Activated effector memory CD4-positive, alpha-beta T cell treated with anti-CD3 and anti-CD28 coated beads, Interleukin-2, amount 50 U/mL, for 16 hours (primary cell): ENCODE measurements at regions not wholly inside any gene's neighbourhood (a gene's known extent, or its start where the extent isn't known, plus 50 kb on each side); places are given as distances from the start of the nearest gene placed in this dataset.
A peak's percentile ranks its signal among the peaks of the same experiment; 100 is the strongest.
"Not testable (repeated sequence)": the region's sequence is repeated elsewhere in the genome, so short reads cannot be mapped to it uniquely, and the experiment has no call there.

Source experiments
- DNase-seq: peaks from one replicate; pipeline ENCODE4 v3.0.0-alpha.2; 2020

DNA sequence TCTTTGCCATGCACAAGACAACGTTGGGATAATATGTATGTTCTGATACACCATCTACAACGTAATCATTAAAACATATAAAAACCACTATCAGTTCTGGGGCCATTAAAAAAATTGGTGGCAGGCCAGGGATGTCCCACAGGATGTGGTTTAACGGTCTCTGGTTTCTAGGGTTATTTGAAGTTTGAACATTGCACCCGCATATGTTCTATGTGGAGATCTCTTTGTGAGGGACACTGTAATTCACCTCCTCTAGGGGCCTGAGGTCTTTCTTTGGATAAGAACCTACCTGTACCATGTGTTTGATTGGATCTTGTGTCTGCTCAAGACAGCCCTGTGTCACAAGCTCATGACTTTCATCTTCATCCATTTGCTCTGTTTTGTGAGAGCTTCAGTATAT, 73.2 kb downstream of the GGTLC2 start:
- no peak for DNase-seq

DNA sequence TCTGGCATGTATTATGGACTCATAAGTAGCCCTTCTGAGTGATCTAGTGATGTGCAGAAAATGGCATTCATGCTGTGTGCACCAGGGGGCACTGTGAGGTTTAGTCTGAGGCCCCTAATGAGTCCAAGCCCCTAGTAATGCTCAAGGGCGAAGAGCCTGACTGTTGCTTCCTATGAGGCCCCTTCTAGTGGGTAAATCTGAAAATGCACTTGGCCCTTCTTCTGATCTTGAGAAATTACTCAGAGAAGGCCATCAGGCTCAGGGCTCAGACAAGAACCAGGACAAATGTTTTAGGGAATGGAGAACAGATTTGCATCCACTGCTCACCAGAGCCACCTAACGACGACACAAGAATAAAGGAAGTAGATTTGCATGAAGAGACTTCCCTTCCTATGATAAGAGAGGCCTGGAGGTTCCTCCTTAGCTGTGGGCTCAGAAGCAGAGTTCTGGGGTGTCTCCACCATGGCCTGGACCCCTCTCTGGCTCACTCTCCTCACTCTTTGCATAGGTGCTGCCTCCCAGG, 75.8 kb downstream of the GGTLC2 start:
- DNase-seq, result peak; percentile 70

DNA sequence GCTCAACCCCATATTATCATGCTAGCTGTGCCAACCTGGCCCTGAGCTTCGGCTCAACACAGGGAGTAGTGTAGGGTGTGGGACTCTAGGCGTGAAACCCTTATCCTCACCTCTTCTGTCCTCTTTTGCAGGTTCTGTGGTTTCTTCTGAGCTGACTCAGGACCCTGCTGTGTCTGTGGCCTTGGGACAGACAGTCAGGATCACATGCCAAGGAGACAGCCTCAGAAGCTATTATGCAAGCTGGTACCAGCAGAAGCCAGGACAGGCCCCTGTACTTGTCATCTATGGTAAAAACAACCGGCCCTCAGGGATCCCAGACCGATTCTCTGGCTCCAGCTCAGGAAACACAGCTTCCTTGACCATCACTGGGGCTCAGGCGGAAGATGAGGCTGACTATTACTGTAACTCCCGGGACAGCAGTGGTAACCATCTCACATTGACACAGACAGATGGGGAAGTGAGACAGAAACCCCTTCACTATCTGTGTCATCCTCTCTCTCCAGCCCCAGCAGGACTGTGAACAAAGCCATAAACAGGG, 76.4 kb downstream of the GGTLC2 start:
- DNase-seq, result no peak

DNA sequence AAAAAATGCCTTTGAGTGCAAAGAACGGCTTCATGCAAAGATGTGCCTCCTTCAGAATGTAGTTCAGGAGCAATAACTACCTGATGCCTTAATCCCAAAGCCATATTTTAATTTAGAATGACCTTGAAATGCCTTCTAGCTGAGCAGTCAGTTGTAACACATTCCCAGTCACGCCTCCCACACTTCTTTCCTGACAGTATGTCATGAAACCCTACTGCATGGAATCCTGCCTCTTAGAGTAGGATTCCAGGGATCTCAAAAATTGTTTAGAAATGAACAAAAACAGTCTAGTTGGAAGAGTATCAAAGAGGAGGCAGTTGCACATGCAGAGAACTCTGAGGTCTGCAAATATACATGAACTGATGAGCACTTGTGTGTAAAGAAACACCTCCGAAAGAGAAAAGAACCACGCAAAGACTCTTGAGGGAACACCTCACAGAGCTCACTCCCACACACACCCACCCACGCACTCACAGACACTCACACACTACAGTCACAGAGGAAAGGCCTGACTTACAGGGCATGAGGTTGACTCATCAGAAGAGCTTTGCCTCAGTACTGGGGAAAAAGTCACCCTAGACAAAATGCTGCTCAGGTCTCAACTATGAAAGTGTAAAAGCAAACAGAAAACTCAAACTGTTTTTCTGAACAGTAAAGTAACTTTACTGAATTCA, 77.4 kb downstream of the GGTLC2 start:
- DNase-seq, result peak; percentile 86

DNA sequence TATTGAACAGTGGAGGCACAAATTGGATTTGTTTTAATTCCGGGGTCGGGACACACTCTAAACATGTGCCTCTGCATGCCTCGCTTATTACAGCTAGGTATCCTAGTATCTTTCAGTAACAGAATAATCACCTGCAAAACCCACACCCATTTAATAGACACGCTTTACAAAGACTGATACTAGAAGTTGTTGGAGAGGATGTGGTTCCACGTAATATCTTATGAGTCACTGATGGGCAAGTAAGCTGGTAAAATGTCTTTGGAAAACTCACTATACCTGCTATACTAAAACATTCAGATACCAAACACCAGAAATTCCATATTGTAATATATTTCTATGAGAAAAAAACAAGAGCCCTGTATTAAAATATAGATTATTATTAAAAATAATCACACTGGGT, 84.0 kb downstream of the GGTLC2 start:
- DNase-seq, result no peak

DNA sequence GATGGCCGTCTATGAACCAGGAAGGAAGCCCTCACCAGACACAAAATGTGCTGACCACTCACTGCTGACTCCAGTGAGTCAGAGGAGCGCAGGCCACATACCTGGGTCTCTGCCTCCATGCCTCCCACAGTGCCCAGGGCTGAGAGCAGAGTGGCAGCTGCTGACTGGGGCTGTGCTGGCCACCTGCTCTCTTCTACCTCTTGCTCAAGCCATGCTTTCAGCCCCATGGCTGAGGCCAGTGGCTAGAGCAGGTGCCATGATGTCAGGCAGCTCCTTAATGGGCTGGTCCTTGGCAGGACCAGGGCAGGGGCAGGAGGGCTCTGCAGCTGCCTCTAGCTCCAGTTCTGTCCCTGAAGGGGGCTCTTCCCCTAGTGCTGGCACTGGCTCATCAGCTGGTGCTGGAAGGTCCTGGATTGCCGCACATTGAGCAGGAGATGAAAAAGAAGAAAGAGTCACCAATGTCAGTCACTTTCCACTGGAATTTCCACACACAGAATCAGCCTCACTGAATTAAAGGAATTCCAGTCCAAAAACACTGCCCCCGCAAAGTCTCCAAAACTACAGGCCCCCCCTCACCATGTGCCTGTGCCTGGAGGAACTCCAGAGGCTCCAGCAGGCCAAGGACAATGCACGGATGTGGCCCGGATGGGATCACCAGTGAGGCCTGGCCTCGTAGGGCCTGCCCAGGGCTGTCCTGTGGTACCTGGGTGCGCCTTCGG, 86.4 kb downstream of the GGTLC2 start:
- no peak for DNase-seq

DNA sequence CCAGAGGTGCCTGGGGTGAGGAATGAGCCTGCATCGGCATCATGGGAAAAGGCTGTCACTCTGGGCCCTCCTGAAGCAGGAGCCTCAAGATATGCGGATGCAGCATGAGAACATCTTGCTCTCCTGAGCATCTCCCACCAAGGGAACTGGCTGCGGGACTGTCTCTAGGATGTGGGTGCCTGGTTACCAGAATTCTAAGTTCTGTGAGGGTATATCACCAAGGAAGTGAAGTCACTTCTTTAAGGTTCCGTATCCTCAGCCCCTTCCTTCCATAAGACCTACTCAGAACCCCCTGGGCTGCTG, 86.9 kb downstream of the GGTLC2 start:
- DNase-seq, result no peak

DNA sequence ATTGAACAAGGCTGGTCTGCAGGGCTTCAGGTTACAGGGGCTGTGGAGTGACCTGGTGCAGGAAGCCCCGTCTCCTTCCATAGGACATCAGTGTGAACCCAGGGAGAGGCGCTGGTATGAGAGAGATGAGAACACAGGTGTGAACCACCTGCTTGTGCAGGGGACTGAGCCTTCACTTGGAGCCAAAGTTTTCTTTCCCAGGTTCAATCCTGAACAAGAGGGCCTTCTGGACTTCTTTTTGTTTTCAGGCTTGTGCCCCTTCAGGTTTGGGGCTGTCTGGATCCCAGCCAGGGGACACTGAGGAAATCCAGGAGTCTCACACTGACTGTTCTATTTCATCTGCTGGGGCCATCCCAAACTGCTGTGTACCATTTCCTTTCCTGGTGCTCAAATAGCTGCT, 88.6 kb downstream of the GGTLC2 start:
- not testable (repeated sequence) for DNase-seq

DNA sequence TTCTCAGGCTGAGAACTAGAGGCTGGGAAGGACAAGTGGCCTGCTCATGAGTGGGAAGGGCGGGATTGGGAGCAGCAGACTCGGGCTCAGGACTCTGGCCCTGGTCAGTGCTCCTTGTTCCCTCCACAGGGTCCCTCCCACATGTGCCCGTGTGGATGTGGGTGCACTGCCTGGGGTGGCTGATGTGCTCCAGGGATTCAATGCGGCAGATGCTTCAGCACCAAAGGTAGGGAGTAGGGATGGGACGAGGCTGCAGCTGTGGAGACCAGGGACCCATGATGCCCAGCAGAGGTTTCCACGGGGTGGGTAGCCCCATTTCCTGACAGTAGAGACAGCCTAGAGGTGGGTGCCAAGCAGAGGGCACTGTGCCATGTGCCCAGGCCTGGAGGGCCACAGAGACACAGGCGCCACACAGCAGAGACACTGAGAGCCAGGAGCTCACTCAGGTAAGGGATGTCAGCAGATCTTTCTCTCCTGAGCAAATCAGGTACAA, 89.5 kb downstream of the GGTLC2 start:
- no peak for DNase-seq

DNA sequence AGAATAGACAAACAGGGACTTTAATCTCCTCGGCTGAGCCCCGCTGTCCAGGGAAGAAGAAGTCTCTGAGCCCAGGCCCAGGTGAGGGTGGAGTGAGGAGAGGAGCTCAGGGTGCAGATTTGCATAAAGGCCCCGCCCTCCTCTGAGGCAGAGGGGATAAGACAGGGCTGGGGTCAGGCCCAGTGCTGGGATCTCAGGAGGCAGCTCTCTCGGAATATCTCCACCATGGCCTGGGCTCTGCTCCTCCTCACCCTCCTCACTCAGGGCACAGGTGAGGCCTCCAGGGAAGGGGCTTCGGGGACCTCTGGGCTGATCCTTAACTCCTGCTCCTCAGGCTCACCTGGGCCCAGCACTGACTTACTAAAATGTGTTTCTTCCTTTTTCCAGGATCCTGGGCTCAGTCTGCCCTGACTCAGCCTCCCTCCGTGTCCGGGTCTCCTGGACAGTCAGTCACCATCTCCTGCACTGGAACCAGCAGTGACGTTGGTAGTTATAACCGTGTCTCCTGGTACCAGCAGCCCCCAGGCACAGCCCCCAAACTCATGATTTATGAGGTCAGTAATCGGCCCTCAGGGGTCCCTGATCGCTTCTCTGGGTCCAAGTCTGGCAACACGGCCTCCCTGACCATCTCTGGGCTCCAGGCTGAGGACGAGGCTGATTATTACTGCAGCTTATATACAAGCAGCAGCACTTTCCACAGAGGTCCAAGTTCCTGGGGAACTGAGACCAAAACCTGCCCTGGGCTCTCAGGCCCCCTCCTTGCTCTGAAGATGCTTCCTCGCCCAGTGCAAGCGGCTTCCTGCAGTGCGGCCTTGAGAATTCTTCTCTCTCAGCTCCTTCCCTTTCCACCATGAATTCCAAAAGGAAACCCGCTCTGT, 90.2 kb downstream of the GGTLC2 start:
- not testable (repeated sequence) for DNase-seq

DNA sequence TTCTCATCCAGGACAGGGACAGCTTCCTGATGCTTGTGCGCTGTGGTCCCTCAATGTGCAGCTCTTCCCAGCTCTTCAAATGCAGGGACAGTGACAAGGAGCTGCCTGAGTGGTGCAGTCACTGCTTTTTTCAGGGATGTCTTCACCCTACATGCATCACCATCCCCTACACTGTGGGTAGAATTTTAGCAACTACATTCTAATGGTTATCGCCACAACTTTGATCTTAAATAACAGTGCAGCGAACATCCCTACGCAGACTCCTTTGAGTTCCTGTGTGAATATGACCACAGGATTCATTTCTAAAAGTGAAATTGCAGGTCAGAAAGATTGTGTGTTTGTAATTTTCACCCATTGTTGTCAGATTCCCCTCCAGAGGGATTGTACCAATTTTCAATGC, 90.9 kb downstream of the GGTLC2 start:
- DNase-seq, result not testable (repeated sequence)

DNA sequence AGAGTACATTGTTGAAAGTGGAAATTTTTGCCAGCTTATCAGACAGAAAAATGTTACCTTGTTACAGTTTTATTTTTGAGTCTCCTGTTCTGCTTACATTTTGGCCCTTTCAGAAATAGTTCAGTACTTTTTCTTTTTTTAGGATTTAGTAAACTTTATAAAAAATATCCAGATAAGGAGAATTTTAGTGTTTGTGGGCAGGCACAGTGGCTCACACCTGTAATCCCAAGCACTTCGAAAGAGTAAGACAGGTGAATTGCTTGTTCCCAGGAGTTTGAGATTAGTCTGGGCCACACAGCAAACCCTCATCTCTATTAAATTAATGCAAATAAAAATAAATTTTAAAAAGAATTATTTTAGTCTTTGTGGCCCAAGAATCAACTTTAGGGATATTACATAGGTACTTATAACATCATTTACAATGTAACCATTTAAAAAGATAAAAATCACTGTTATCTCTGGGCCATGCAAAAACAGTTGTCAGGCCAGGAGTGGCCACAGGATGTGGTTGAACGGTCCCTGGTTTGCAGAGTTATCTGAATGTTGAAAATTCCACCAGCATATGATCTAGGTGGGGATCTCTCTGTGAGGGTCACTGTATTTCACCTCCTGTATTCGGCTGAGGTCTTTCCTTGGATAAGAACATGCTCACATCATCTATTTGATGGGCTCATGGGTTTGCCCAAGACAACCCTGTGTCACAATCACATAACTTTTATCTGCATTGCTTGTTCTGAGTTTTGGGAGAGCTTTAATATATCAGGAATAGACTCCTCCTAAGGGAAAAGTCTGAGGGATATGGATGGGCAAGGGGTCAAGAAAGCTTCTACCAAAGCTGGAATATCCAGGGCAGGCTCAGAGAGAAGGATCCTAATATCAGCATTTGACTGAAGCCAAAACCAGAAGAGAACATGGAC, 91.5 kb downstream of the GGTLC2 start:
- DNase-seq, result no peak

DNA sequence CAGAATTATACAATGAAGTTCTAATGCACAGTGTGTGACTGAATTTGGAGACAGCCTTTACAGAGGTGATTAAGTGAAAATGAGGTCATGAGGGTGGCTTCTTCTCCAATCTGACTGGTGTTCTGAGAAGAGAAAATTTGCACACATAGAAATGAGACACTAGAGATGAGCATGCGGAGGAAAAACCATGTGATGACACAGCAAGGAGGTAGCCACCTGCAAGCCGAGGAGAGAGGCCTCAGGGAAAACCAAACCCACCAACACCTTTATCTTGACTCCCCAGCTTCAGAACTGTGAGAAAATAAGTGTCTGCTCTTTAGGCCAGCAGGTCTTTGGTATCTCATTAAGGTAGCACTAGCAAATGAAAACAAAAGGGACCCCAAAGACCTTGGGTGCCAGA, 93.2 kb downstream of the GGTLC2 start:
- no peak for DNase-seq

DNA sequence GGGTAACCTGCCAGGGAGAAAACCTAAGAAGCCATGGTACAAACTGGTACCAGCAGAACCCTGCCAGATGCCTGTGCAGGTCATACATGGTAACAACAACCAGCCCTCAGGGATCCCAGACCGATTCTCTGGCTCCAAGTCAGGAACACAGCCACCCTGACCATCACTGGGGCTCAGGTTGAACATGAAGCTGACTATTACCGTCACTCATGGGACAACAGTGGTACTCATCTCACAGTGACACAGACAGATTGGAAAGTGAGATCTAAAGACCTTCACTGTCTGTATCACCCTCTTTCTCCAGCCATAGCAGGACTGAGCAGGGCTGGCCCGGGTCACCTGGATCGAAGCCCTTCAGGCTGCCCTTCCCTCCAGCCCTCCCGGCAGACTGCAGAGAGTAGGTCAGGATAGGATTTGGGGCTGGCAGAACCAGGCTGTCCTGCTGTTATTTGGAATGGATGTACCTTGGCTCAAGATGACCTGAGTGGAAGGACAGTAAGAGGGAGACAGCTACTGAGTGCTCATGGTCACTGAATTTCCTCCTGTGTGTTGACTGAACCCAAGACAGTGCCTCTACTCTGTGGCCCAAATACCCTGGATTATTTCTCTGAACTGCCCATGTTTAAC, 94.7 kb downstream of the GGTLC2 start:
- no peak for DNase-seq

DNA sequence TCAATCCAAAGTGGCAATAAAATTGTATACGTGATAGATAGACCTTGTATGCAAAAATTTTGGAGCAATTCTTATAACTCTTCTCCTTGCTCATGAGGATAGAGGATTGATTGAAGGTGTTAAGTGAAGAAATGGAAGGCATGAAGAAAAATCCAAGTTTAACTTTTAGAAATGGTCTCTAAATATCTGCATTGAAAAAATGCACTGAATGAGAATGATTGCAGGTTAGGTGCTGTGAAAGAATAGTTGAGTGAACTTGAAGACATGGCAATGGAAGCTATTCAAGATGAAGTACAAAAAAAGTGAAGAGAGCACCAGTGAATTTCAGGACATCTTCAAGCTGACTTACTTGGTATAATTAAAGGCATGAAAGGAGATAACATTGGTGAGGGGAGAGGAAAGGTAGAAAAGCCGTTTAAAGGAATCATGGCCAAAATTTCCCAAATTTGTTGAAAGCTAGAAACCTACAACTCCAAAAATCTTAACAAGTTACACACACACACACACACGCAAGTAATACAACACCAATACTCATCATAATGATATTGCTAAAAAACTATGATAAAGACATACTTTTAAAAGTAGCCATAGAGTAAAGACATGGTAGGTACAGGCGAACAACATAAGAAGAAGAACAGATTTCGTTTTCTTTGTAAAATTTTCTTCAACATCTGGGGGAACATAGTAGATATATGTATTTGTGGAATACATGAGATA, 96.3 kb downstream of the GGTLC2 start:
- DNase-seq, result no peak

DNA sequence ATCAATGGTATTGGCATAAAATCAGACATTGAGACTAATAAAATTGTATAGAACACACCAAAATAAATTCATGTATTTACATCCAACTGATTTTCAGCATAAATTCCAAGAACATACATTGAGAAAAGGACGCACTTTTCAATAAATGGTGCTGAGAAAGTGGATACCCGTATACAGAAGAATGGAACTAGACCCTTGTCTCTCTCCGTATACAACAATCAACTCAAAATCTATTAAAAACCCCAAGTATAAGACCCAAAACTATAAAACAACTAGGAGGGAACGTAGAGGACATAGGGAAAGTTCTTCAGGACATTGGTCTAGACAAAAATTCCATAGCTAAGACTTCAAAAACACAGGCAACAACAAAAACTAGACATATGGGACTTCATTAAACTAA, 97.4 kb downstream of the GGTLC2 start:
- DNase-seq, result no peak

DNA sequence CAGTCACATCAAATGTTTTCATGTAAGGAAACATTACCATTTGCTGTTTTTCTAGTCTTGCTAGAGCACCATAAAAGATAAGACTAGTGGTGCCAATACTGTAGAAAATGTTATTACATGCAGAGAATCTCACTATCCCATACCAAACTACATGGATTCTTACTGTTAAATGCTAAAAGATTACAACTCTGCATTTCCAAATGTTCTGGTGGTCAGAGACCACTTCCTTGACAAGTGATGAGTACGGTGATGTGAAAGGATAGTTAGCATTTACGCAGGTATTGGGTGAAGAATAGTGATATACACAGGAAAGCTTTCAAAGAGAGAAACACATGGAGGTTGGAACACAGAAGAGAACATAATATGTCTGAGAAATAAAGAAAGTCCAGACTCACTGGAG, 98.2 kb downstream of the GGTLC2 start:
- DNase-seq, result no peak

DNA sequence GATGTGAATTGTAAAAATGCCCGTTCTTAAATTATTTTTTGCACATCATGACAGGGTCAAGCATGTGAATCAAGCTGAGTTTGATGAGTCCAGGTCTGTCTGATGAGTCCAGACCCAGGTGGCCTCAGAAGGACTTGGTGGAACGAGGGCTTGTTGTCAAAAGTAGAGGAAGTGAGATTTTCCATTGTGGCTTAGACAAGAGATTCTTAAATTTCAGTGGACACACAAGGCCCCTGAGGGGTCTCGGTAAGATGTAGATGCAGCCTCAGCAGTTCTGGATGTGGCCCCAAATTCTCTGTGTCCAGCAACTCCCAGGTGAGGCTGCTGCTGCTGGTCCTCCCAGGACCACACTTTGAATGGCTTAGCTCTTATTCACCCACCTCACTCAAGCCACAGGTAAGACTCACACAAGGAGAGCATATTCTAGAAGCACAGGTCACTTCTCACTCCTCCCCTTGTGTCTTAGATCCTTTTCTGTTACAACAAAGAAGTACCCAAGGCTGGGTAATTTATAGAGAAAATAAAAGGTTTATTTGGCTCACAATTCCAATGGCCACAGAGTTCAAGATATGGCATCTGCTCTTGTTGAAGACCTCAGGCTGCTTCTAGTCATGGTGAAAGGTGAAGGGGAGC, 98.8 kb downstream of the GGTLC2 start:
- no peak for DNase-seq

DNA sequence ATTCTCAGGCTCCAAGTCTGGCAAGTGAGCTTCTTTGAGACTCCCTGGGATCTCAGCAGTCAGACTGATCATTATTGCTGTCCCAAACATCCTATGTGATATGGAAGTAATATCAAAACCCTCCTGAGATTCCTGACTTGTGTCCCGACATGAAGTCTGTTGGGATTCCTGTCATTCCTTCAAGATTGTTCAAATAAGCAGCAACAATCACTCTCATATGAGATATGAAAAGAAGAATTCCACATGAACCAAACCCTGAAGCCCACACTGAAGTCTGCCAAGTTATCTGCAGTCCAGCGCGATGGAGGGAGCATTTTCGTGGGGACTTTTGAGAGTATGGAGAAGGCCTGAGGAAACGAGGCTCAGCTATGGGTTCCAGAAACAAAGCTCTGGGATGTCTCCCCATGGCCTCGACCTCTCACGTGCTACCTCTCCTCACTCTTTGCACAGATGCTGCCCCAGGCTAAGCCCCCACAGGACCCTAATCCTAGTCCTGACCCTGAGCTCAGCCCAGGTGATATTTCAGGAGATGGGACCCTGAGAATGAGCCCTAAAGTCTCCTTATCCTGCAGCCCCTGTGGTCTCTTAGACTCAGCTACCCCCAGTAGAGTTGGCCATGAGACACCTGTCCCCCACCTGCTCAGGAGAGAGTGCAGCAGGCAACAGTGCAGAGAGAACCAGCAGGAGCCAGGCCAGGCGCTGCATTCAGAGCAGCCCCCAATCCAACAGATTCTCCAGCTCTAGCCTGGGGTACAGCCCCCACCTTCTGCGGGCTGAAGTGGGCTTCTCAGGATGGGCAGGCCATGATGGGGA, 100.2 kb downstream of the GGTLC2 start:
- DNase-seq, result no peak
